HFFc6 (cell line): ENCODE measurements at regions not wholly inside any gene's neighbourhood (a gene's known extent, or its start where the extent isn't known, plus 50 kb on each side); places are given as distances from the start of the nearest gene placed in this dataset.

Experiments
- DNase-seq: peaks from one replicate; pipeline ENCODE4 v3.0.0-alpha.2; 2018
- H3K27ac Mint-ChIP-seq: 2 replicates; pipeline ENCODE4 v1.8.0; 2020; ENCODE audit warnings: mild to moderate bottlenecking, mixed read lengths
- H3K27me3 Mint-ChIP-seq: 2 replicates; pipeline ENCODE4 v1.8.0; 2021; ENCODE audit warnings: mild to moderate bottlenecking, moderate library complexity, mixed read lengths; ENCODE audit not compliant: insufficient read depth
- H3K36me3 Mint-ChIP-seq: 2 replicates; pipeline ENCODE4 v1.8.0; 2021; ENCODE audit warnings: low read depth, mixed read lengths
- H3K4me1 Mint-ChIP-seq: 2 replicates; pipeline ENCODE4 v1.8.0; 2020; ENCODE audit warnings: low read depth, mixed read lengths
- H3K4me3 Mint-ChIP-seq: 2 replicates; pipeline ENCODE4 v1.8.0; 2020; ENCODE audit warnings: mild to moderate bottlenecking, moderate library complexity, mixed read lengths
- H3K9me3 Mint-ChIP-seq: 2 replicates; pipeline ENCODE4 v1.8.0; 2020; ENCODE audit warnings: mild to moderate bottlenecking, mixed read lengths
- CTCF ChIP-seq: fragments of 200-600 bp; sonication (generic); IDR thresholded peaks from 2 replicates; pipeline ENCODE4 v1.5.0; 2021; ENCODE audit warnings: antibody characterized with exemption, mild to moderate bottlenecking

- H3K4me3 Mint-ChIP-seq, result no peak overlapping the region
- H3K27ac Mint-ChIP-seq, result no peak overlapping the region
- H3K27me3 Mint-ChIP-seq, result peaks cover 40% of the 10 kb centered on the region
- H3K36me3 Mint-ChIP-seq, result no peaks in the 10 kb centered on the region
- TF ChIP-seq CTCF, result no peak
- DNase-seq, result no peak
- H3K4me1 Mint-ChIP-seq, result no peaks in the 10 kb centered on the region; the same call in 1 of the 2 replicates
- H3K9me3 Mint-ChIP-seq, result no peaks in the 10 kb centered on the region
Measured at GRCh38 chr6:159103396-159104162, 58.8 kb upstream of the TAGAP start.

- DNase-seq, result no peak
- Mint-ChIP-seq H3K36me3 (no peaks in the 10 kb centered on the region), H3K9me3 (no peaks in the 10 kb centered on the region), H3K27ac (no peak overlapping the region), H3K27me3 (peaks cover 41% of the 10 kb centered on the region), H3K4me1 (no peaks in the 10 kb centered on the region; the same call in 1 of the 2 replicates), H3K4me3 (no peak overlapping the region)
- TF ChIP-seq CTCF, result no peak
Measured at GRCh38 chr6:159102373-159103160, 57.8 kb upstream of the TAGAP start.

- TF ChIP-seq CTCF, result no peak
- H3K36me3 Mint-ChIP-seq, result no peaks in the 10 kb centered on the region
- no peaks in the 10 kb centered on the region for H3K9me3 Mint-ChIP-seq
- H3K27ac Mint-ChIP-seq, result no peak overlapping the region
- no peak overlapping the region for H3K4me3 Mint-ChIP-seq
- H3K4me1 Mint-ChIP-seq, result no peaks in the 10 kb centered on the region; the same call in 1 of the 2 replicates
- peaks cover 45% of the 10 kb centered on the region for H3K27me3 Mint-ChIP-seq
- DNase-seq, result no peak
Measured at GRCh38 chr6:159101656-159102055, 56.9 kb upstream of the TAGAP start.

- TF ChIP-seq CTCF, result no peak
- no peaks in the 10 kb centered on the region for H3K36me3 Mint-ChIP-seq
- H3K4me1 Mint-ChIP-seq, result no peaks in the 10 kb centered on the region; the same call in 1 of the 2 replicates
- peaks cover 48% of the 10 kb centered on the region for H3K27me3 Mint-ChIP-seq
- DNase-seq, result no peak
- no peaks in the 10 kb centered on the region for H3K9me3 Mint-ChIP-seq
- H3K4me3 Mint-ChIP-seq, result no peak overlapping the region
- no peak overlapping the region for H3K27ac Mint-ChIP-seq
Measured at GRCh38 chr6:159100395-159101182, 55.8 kb upstream of the TAGAP start.

- DNase-seq, result no peak
- Mint-ChIP-seq H3K4me3 (no peak overlapping the region), H3K27ac (no peak overlapping the region), H3K4me1 (no peaks in the 10 kb centered on the region; the same call in 1 of the 2 replicates), H3K27me3 (peaks cover 48% of the 10 kb centered on the region), H3K9me3 (no peaks in the 10 kb centered on the region), H3K36me3 (no peaks in the 10 kb centered on the region)
- TF ChIP-seq CTCF, result no peak
Measured at GRCh38 chr6:159099961-159100360, 55.2 kb upstream of the TAGAP start.
